ENCODE measurements at regions not wholly inside any gene's neighbourhood (a gene's known extent, or its start where the extent isn't known, plus 50 kb on each side); places are given as distances from the start of the nearest gene placed in this dataset.

GRCh38 chr5:3394891-3395599, 200.6 kb upstream of the IRX1 start:
- no peak overlapping the region for H3K27ac ChIP-seq

GRCh38 chr5:3393920-3394597, 201.6 kb upstream of the IRX1 start:
- no peak overlapping the region for H3K27ac ChIP-seq
- TF ChIP-seq CTCF (IDR thresholded peaks at IDR 0.05), result no peak
- no peak for TF ChIP-seq ZFX (IDR thresholded peaks at IDR 0.05; ENCODE audit: borderline replicate concordance)

More at GRCh38 chr5:3394891-3395599, 200.6 kb upstream of the IRX1 start:
- TF ChIP-seq ZFX (IDR thresholded peaks at IDR 0.05; ENCODE audit: borderline replicate concordance) (no peak), CTCF (IDR thresholded peaks at IDR 0.05) (no peak)

- no peak overlapping the region for H3K27ac ChIP-seq
- TF ChIP-seq ZFX (IDR thresholded peaks at IDR 0.05; ENCODE audit: borderline replicate concordance), result no peak
- no peak for TF ChIP-seq CTCF (IDR thresholded peaks at IDR 0.05)
Measured at GRCh38 chr5:3393122-3393919, 202.3 kb upstream of the IRX1 start.

- TF ChIP-seq ZFX (IDR thresholded peaks at IDR 0.05; ENCODE audit: borderline replicate concordance) (no peak), CTCF (IDR thresholded peaks at IDR 0.05) (no peak)
- H3K27ac ChIP-seq, result no peak overlapping the region
Measured at GRCh38 chr5:3392306-3392939, 203.2 kb upstream of the IRX1 start.

GRCh38 chr5:3391210-3391609, 204.4 kb upstream of the IRX1 start:
- no peak overlapping the region for H3K27ac ChIP-seq
- TF ChIP-seq ZFX (IDR thresholded peaks at IDR 0.05; ENCODE audit: borderline replicate concordance) (no peak), CTCF (IDR thresholded peaks at IDR 0.05) (no peak)

GRCh38 chr5:3389471-3390026, 206.1 kb upstream of the IRX1 start:
- H3K27ac ChIP-seq, result no peak overlapping the region
- no peak for TF ChIP-seq ZFX (IDR thresholded peaks at IDR 0.05; ENCODE audit: borderline replicate concordance)
- TF ChIP-seq CTCF (IDR thresholded peaks at IDR 0.05), result no peak
